NOMO-1 treated with DMSO at 0.1 percent for 48 hours (cell line): ENCODE measurements at regions not wholly inside any gene's neighbourhood (a gene's known extent, or its start where the extent isn't known, plus 50 kb on each side); places are given as distances from the start of the nearest gene placed in this dataset.

ENCODE experiments used
- DNase-seq: peaks from one replicate; lab custom pipeline; 2025; ENCODE audit not compliant: unreplicated experiment; lab: John Stamatoyannopoulos, UW

DNA sequence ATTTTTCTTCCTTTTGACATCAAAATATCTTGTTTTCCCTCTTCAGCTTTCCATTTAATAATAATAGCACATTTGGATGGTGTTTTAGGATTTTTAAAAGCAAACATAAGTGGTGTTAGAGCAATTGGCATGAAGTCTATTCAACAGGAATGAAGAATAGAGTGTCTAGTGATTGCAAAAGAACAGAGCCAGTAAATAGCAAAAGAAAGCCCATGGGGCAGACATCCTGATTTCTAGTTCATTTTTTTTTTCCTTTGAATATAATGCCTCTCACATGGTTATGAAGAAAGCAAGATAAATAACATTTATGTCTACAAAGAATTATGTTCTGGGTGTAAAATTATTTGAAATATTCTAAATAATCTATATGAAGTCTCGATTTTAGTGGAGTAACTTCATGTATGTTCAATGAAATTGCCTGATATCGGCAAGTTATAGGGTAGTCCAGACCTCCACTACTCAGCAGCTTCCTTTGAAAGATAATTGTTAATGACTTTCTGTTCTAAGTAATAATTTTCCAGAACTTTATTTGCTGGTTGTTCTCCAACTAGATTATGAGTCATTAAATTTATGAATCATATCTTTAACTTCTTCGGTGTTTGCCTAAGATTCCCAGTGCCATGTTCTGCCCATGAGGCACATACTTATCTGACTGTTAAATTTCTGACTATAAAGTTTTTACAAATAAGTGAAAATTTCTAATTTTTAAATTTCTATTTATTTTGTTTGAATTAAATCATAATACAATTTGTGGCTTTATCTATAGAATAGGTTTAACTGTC lies 587.9 kb downstream of the TLL1 start:
- DNase-seq = no peak

DNA sequence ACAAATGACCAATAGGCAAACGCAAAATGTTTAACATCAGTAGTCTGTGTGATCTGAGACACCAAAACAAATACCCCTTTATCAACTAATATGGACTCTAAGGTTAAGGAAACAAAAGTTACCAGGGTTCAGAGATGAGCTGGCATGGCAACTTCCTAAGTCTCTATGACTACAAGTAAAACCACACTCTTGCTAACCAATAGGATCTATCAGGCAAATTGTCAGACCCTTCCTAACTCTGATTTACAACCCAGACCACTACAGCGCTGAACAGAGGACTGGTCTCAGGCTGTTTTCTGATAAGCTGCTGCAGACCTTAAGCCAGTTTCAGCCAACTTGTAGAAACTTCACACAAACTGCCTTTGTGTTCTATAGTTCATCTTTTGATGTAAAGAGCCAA lies 608.0 kb downstream of the TLL1 start:
- no peak for DNase-seq

DNA sequence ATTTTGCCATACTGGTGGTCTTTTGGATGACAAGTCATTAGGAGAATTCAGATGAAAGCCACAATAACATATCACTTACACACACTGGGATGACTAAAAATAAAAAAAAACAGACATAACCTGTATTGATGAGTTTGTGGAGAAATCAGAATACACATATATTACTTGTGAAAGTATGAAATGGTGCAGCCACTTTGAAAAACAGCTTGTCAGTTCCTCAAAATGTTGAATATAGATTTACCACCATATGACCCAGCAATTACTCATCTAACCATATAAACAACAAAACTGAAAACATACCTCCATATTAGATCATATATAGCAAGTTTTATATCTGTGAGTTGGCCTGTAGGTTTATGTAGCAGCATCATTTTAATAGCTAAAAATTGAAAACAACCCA lies 608.7 kb downstream of the TLL1 start:
- DNase-seq = no peak

DNA sequence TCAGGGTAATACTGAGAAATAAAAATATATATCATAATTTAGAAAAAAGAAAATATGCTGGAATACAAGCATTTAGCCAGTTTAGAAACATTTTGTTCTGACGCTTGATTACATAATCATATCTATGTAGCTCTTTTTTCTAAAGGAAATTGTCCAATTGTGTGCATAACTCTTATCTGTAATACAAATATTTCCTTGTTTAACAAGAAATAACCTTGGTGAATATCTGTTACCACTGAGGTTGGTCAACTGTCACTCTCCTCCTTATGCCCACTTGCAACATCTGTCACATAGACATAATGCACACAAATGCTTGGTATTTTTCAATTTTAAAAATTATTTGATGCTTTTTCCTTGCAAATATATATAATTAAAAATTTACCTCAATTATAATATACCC lies 609.7 kb downstream of the TLL1 start:
- DNase-seq = no peak

DNA sequence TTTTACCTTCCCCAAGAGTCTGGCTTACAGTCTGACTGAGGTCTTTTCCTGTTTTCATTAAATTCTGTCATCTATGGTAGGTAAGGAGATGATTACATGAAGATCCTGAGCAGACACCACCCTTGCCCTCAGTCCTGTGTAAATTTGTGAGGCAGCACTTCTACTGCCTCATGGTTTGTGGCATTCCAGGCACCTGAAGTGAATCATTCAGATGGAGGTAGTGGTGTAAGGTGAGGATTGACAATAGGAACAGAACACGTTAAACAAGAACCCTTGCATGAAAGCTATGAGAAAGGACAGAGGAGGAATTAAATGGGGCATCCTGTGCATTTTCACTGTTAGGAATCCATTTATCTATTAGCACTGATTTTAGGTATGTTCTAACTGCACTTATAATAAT lies 618.6 kb downstream of the TLL1 start:
- DNase-seq = no peak

DNA sequence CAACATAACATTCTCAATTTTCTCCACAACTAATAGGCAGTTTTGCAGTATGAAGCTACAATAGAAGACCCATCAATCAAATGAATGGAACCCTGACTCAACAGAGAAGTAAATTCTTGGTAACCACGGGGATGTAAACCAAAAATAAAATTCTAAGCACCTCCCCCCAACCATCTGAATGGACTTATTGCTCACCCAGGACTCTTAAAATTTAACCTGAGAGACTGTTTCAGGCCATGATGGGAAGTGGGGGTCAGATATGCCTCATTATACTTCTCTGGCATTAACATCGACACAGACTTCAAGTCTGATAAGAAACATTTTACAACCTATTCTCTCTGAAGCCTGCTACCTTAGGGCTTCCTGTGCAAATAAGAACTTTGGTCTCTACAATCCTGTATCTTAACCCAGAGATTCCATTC lies 620.9 kb downstream of the TLL1 start:
- no peak for DNase-seq

DNA sequence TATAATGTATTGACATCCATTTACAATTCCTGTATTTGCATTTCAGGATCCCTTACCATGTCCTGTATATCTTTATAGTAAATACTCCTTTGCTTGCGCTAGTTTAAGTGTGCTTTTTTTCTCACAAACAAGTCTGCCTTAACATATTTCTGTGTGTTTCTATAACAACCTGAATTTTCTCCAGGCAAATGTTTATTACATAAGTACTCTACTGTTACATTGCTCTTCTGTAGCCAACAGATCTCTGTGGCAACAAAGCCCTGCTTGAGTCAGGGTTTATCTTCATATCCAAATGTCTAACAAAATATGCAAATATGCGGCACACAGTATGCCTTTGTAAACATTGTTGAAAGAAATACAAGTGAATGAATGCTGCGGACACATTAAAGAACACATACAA lies 625.5 kb downstream of the TLL1 start:
- no peak for DNase-seq

DNA sequence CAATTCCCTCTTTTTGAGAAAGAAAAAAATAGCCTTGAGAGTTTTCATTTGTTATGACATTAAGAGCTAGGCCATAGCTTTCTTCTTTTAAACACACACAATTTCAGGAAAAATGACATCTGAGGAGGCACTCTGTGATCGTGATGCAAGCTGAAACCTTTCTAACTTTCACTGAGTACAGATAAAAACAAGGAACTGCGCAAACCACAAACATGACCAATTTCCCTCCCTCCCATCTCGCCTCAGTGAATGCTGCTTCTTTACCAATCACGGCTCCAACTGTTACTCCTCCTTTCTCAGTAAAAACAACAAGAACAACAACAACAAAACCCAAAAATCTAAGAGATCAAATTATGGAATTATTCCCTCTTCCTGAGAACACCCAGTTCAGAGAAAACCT lies 626.8 kb downstream of the TLL1 start:
- peak; percentile 23 for DNase-seq

DNA sequence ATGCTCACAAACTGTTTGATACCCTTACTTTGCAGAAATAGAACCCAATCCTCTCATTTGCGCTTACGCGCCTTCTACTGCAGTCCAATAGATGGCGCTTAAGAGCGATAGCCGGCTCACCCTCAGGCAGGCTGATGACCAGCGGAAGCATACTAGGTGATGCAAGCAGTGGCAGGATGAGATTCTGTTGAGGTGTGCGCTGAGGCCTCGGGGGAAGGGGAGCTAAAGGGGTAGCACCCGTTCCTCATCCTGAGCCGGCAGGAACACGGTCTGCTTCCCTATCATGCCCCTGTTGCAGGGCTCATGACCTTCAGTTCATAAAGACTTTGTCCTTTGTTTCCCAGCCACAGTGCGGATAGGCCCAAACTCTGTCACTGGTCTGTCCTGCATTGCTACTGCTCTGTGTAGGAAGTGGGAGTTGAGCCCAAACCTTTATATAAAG lies 628.9 kb downstream of the TLL1 start:
- DNase-seq = no peak

DNA sequence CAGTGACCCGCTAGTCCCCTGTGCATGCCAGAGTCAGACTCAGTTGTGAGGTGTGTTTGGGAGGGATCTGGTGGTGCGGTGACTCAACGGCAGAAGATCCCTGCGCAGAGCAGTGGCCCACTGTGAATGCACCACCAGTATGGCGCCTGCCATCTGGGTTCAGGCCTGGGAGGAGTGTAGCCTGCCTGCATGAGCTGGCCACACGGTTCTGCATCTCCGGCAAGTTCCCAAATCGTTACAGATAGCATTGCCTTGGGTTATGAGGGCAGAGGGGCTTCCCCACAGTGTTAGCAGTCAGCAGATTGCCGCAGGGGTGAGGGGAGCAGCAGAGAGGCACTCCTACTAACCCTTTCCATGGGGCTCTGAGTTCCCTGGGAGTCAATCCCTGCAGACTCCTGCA lies 629.6 kb downstream of the TLL1 start:
- no peak for DNase-seq

DNA sequence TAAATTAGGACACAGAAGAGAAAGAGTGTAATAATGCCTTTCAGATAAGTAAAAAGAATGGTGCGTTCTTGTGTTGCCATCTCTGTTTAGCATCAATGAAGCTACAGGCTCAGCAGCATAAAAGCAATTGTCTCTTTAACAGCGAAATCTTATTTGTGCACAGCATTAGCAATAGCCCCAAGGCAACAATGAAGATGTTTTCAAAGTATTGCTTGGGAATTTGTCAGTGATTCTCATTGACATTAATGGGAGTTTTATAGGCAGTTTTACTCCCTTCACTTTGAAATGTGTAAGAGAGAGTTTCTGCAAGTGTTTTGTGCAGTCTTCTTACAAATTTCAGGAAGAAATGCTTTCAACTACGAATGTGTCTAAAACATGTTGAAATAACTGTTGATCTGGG lies 633.0 kb downstream of the TLL1 start:
- DNase-seq = no peak

DNA sequence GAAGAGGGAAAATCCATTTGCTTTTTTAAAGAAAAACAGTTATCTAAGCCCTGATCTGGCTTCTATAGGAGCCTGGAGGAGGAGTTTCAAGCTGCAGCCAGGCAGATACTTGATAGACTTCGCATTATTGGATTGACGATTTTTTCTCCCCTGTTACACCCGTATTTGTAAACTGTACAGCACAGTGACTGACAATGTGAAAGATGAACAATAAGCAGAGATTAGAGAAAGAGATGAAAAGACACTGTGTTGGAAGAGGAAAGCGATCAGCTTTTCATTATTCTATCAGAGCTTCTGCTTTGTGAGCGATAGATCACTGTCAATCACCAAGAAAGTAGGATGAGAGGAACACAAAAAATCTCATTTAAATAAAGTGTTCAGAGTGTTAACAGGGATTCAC lies 639.2 kb downstream of the TLL1 start:
- no peak for DNase-seq

DNA sequence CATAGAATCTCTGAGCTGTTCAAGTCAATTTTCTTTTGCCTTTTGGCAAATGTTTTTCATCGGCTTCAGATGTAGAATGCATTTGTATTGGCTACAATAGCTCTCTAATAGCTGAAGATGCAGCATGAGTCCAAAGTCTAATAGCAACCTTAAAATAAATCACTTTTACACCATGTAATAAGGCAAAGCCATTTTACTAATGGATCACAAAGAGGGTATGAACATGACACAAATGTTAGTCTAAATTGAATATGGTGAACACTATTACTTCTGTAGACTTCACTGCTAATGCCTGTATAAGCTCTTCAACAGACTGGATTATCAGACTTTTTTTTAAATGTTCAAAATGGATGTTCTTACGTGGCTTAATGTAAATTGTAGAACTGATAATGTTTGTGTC lies 645.3 kb downstream of the TLL1 start:
- no peak for DNase-seq

DNA sequence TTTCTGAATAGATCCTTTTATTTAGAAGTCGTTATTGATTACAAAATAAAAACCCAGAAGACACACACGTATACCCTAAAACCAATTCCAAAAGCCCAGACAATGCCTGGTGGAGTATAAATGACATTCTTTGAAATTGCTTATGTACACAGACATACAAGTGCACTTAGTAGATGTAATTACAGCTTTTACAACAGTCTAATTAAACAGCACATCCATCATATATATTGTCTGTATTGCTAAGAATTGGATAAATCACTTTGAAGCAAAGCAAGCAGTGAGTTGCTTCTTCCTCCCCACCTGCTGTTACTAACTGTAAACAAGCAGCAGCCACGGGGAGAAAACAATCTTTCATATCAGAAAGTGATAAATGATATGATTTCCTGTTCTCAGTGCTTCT lies 645.7 kb downstream of the TLL1 start:
- DNase-seq = no peak

DNA sequence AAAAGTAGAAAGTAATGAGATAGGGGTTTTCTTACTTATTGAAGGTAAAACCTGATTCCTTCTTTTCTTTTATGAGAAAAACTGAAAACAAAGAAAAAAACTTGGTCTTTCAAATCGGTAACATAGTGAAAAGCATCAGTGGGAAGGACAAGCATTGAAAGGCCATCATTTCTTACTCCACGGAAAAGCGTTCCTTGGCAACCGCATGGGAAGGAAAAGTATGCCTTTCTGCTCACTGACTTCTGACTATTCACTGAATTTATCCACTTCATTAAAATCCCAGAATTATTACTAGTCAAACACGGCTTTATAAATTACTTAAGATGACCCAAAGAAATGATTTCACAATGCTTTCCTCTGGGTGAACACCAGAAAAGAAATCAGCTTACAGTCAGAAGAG lies 646.7 kb downstream of the TLL1 start:
- DNase-seq = no peak

DNA sequence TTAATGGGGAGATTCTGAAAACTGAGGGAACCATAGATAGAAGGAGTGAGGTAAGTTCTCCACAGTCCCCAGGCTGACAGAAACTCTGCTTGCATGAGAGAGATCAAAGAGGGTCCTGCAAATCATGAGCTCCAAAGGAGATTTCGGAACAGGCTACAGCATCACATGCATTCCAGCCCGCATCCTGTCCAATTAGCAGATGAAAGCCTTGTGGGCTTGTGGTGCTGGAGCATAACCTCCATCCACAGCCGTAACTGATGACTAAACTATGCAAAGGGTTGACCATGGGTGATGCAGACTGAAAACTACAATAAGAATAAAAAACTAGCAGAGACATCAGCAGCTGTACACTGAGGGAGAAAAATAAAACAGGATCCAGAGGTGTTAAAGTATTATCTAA lies 654.5 kb downstream of the TLL1 start:
- no peak for DNase-seq

DNA sequence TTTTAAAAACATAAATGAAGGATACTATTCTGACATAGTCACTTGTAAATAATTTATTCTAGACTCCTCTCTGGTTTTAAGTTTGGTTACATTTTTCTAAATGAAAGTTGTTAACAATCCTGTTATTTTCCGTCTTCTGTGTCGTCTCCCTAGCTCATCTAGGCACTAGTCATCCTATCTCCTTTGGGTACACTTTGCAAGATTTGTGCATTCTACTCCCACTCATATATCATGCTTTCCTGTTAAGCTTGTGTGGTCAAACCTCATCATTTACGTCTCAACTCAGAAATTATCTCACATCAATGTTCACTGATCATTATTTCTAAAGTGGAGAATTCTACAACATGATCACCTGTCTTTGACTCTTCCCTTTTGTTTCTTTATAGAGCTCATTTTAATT lies 658.7 kb downstream of the TLL1 start:
- no peak for DNase-seq

DNA sequence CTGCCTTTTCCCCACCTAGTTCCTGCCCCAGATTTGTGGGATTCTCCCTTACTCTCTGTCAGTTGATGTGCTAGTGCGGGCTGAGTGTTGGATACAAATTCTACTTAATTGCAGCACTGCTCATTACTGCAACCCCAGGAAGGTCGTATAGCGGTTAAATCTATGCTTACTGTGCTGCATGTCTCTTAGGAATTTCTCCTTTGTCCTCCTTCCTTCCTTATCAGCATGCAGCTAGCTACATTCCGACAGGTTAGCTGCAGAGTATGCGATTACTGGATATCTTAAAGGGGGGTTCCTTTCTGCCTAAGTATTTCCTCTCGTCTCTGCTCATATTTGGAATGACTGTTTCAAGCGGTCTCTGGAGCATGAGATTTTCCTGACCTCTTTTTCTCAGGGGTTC lies 662.8 kb downstream of the TLL1 start:
- no peak for DNase-seq

DNA sequence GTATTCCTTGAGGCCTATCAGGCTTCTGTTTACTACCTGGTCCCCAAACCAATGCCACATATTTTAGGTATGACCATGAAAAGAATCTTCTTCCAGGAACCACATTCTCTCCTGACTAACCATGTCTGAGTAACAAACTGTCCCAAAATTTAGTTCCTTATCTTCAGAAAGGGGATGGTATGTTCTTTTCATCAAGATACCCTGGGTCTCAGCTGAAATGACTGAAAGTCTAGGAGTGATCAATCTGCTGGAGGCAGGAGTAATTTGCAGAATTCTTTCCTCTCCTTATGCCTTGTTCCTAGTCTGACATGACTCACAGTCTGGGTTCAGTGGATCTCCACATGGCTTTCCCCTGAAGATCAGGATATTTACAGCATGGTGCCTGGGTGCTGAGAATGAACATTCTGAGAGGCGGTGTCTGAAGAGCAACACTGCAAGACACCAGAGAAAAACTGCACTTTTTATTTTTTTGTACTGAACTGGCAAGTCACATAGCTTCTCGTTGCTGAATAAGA lies 665.5 kb downstream of the TLL1 start:
- no peak for DNase-seq

DNA sequence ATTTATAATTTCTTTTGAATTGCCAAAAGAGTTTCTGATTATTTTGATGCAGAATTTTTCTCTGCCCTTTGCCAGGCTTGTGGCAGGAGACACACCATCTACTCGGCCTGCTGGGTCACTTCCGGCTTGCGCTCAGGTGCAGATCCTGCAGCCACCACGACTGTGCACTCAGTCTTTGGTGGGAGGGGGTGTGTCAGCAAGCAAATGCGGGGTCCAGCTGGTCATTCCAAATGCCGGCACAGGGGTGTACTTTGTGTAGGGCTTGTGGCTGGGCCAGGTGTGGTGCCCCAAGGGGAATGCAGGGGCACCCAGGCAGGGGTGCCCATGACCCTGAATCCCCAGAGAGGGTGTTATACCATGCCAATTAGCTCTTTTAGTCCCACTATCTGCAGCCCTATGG lies 673.0 kb downstream of the TLL1 start:
- DNase-seq = no peak

DNA sequence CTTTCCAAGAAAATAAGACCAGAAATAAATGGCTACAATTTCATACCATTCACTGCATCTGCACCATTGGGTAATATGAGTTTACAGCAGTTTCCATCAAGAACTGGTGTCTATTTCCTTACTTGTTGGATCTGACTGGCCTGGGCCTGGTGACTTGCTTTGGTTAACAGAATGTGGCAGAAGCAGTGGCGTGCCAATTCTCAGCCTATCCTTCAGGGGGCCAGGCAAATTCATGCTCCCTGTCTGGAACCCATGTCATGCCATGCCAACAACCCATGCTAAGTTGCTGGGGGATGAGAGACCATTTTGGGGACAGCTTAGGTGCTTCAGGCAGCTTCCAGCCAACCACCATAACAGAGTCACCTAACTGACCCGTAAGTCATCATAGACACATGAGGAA lies 656.7 kb downstream of the SPOCK3 start:
- no peak for DNase-seq

DNA sequence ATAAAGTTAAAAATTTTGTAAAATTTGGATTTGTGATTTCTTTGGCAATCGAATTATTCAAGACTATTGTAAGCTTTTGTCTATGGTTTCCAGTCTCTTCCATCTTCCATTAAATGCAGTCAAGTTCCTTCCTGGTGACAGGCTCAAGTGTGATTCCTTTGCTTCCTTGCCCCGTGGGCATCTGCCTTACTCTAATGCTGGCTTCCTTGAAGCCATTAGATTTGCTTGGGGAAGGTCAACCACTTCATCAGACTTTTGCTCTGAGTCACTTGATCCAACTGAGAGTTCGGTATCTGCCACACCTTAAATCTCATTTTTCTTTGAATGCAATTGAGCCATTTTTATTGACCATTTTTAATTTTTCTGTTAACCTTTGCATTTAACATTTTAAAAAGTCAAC lies 648.8 kb downstream of the SPOCK3 start:
- DNase-seq = no peak

DNA sequence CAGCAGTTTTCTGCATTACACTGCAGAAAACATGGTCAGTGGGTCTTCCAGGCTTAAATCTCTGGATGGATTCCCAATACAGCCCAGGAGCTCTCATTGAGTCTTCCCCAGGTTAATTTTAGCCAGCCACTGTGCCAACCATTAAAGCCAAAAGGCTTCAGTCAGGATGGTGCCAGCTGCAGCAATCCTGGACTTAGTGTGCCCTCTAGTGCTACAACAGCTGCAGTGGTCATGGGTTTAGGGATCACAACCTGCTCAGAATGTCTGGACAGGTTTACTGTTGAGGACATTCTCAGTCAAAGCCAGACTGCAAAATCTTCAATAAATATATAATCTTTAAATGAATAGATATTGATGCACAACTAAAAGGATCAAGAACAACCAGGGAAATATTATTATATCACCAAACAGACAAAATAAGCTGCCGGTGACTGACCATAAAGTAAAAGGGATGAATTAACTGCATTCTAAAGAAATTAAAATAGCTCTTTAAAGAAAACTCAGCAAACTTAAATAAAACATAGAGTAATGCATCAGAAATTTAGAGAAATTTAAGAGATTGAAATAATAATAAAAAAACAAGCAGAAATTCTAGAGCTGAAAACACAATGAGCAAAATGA lies 639.9 kb downstream of the SPOCK3 start:
- no peak for DNase-seq
